Endodermal cell (in vitro differentiated cells): ENCODE measurements at regions not wholly inside any gene's neighbourhood (a gene's known extent, or its start where the extent isn't known, plus 50 kb on each side); places are given as distances from the start of the nearest gene placed in this dataset.

Experiments
- DNase-seq: peaks from one replicate; pipeline ENCODE4 v3.0.0-alpha.2; 2017
- H3K27ac ChIP-seq: 2 replicates; pipeline ENCODE4 v1.5.1; 2013; ENCODE audit warnings: mild to moderate bottlenecking, low read depth, low read length, moderate library complexity
- H3K27me3 ChIP-seq: 2 replicates; pipeline ENCODE4 v1.6.1; 2013; ENCODE audit warnings: mild to moderate bottlenecking, low read length, moderate library complexity; ENCODE audit not compliant: insufficient read depth, control insufficient read depth, poor library complexity, severe bottlenecking
- H3K36me3 ChIP-seq: 2 replicates; pipeline ENCODE4 v1.7.0; 2013; ENCODE audit warnings: mild to moderate bottlenecking, low read length, moderate library complexity; ENCODE audit not compliant: control insufficient read depth, insufficient read depth
- H3K4me1 ChIP-seq: one replicate; pipeline ENCODE4 v1.7.0; 2013; ENCODE audit warnings: low read length; ENCODE audit not compliant: control insufficient read depth, insufficient read depth
- H3K4me3 ChIP-seq: 2 replicates; pipeline ENCODE4 v1.5.1; 2013; ENCODE audit warnings: mild to moderate bottlenecking, low read length, moderate library complexity
- H3K9ac ChIP-seq: 2 replicates; pipeline ENCODE4 v1.6.1; 2013; ENCODE audit warnings: mild to moderate bottlenecking, low read length, moderate library complexity; ENCODE audit not compliant: poor library complexity, severe bottlenecking; ENCODE audit errors: extremely low read depth
- H3K9me3 ChIP-seq: 2 replicates; pipeline ENCODE4 v1.6.1; 2013; ENCODE audit warnings: mild to moderate bottlenecking, low read length, moderate library complexity; ENCODE audit not compliant: control insufficient read depth
- H3K27ac Mint-ChIP-seq: 2 replicates; pipeline ENCODE4 v1.8.0; 2020; ENCODE audit warnings: mixed read lengths
- H3K27me3 Mint-ChIP-seq: 2 replicates; pipeline ENCODE4 v1.8.0; 2021; ENCODE audit warnings: mild to moderate bottlenecking, mixed read lengths; ENCODE audit not compliant: insufficient read depth
- H3K36me3 Mint-ChIP-seq: 2 replicates; pipeline ENCODE4 v1.8.0; 2020; ENCODE audit warnings: low read depth, mixed read lengths
- H3K4me1 Mint-ChIP-seq: 2 replicates; pipeline ENCODE4 v1.8.0; 2020; ENCODE audit warnings: mixed read lengths
- H3K4me3 Mint-ChIP-seq: 2 replicates; pipeline ENCODE4 v1.8.0; 2020; ENCODE audit warnings: mild to moderate bottlenecking, moderate library complexity, mixed read lengths
- H3K9me3 Mint-ChIP-seq: 2 replicates; pipeline ENCODE4 v1.8.0; 2020; ENCODE audit warnings: mild to moderate bottlenecking, mixed read lengths
- WGBS, 2 experiments: methylation state at CpG; one replicate each; pipeline versions ENCODE4 v1.1.5 to v1.1.7; 2013; ENCODE audit warnings: missing lambda C conversion rate in 2 of 2, mixed read lengths in 1 of 2; ENCODE audit not compliant: insufficient coverage in 1 of 2, insufficient read length in 1 of 2; 5-methylcytosine and 5-hydroxymethylcytosine counted together
- TF ChIP-seq, protein P1 (sequence below): fragments of 200-600 bp; sonication (generic); conservative IDR thresholded peaks from 2 replicates; pipeline ENCODE4 v1.5.0; 2021; ENCODE audit warnings: antibody characterized with exemption, mild to moderate bottlenecking

DNA sequence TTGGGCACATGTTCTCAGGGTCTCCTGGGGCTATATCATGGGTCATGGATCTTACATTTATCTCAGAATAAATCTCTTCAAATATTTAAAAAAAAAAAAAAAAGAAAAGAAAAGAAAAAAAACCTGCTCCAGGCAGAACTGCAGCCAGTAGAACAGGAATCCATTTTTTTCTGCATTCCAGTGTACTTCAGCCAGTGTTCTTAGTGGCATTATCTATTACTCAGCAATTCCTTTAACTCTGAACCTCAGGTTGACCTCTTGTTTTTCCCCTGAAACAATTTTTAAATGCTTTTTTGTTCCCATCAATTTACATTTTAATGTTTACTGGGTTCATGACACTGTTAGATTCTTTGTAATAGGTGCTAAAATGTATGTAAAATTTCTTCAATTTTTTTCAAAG, 66.7 kb upstream of the STXBP6 start:
- H3K4me1 Mint-ChIP-seq, result no peaks in the 10 kb centered on the region
- H3K27ac Mint-ChIP-seq, result no peak overlapping the region

DNA sequence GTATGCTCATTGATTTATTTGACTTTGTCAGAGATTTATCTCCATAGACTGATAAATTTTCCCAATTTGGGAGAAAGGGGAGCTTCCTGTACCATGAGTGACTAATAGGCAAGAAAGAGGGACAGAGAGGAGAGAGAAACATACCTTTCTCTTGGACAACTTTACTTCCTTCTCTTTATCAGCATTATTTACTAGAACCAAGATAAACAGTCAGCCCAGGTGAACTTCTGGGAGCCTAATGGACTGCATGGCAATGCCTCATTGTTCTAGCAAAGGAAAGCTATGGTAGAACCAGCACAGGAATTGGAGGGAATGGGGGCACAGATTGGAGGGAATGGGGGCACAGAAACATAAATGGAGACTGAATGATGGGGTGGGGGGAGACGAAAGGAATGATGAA, 63.4 kb upstream of the STXBP6 start:
- no peak overlapping the region for H3K4me3 Mint-ChIP-seq
- no peak overlapping the region for H3K4me3 ChIP-seq
- no peaks in the 10 kb centered on the region for H3K36me3 ChIP-seq
- no peaks in the 10 kb centered on the region for H3K4me1 Mint-ChIP-seq
- H3K27me3 Mint-ChIP-seq, result peaks cover 3% of the 10 kb centered on the region
- H3K4me1 ChIP-seq, result no peaks in the 10 kb centered on the region
- TF ChIP-seq, protein P1, sequence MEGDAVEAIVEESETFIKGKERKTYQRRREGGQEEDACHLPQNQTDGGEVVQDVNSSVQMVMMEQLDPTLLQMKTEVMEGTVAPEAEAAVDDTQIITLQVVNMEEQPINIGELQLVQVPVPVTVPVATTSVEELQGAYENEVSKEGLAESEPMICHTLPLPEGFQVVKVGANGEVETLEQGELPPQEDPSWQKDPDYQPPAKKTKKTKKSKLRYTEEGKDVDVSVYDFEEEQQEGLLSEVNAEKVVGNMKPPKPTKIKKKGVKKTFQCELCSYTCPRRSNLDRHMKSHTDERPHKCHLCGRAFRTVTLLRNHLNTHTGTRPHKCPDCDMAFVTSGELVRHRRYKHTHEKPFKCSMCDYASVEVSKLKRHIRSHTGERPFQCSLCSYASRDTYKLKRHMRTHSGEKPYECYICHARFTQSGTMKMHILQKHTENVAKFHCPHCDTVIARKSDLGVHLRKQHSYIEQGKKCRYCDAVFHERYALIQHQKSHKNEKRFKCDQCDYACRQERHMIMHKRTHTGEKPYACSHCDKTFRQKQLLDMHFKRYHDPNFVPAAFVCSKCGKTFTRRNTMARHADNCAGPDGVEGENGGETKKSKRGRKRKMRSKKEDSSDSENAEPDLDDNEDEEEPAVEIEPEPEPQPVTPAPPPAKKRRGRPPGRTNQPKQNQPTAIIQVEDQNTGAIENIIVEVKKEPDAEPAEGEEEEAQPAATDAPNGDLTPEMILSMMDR, result no peak
- H3K27ac Mint-ChIP-seq, result no peak overlapping the region
- H3K27me3 ChIP-seq, result no peaks in the 10 kb centered on the region
- peaks cover 4% of the 10 kb centered on the region for H3K9me3 Mint-ChIP-seq
- H3K36me3 Mint-ChIP-seq, result no peaks in the 10 kb centered on the region
- DNase-seq, result no peak
- no peak overlapping the region for H3K9ac ChIP-seq
- H3K9me3 ChIP-seq, result no peaks in the 10 kb centered on the region
- 96 to 100% methylated on average over 1 of the region's 1 CpG for WGBS, 2 experiments
- H3K27ac ChIP-seq, result no peak overlapping the region

More for the DNA sequence above, 66.7 kb upstream of the STXBP6 start:
- Histone ChIP-seq H3K27me3 (no peaks in the 10 kb centered on the region), H3K9me3 (no peaks in the 10 kb centered on the region), H3K27ac (no peak overlapping the region), H3K4me3 (no peak overlapping the region), H3K36me3 (no peaks in the 10 kb centered on the region), H3K9ac (no peak overlapping the region), H3K4me1 (peaks cover 5% of the 10 kb centered on the region)
- H3K27me3 Mint-ChIP-seq, result peaks cover 3% of the 10 kb centered on the region
- TF ChIP-seq, protein P1, result no peak
- no peak overlapping the region for H3K4me3 Mint-ChIP-seq
- no peak for DNase-seq
- no peaks in the 10 kb centered on the region for H3K36me3 Mint-ChIP-seq
- H3K9me3 Mint-ChIP-seq, result peaks cover 4% of the 10 kb centered on the region

DNA sequence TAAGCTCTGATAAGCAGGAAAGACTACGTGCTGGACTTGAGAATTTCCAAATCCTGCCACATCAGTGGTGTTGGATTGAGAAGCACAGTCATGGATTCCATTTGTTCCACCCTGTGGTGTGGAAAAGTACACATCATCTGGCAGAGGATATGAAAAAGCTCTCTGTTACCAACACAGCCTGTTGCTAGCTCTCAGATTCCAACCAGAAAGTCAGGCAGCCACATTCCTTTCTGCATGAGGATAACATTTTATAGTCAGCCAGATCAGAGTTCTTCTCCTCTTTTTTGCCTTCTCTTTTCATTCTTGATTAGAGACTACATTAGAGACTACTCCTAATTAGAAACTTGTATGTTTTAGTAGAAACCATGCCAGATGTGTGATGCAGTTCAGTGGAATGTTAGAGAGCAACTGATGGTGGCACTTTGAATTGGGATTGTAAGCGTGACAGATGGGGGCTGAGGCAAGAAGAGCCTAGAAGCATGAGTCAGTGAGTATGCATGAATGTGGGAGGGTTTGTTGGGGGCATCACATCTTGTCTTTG, 61.2 kb upstream of the STXBP6 start:
- H3K27ac Mint-ChIP-seq, result no peak overlapping the region
- H3K4me3 ChIP-seq, result no peak overlapping the region

More for the DNA sequence above, 61.2 kb upstream of the STXBP6 start:
- no peak overlapping the region for H3K27ac ChIP-seq
- Mint-ChIP-seq H3K36me3 (no peaks in the 10 kb centered on the region), H3K4me3 (no peak overlapping the region), H3K4me1 (no peaks in the 10 kb centered on the region), H3K27me3 (peaks cover 3% of the 10 kb centered on the region), H3K9me3 (peaks cover 4% of the 10 kb centered on the region)
- H3K9ac ChIP-seq, result no peak overlapping the region
- H3K9me3 ChIP-seq, result no peaks in the 10 kb centered on the region
- TF ChIP-seq, protein P1, result no peak
- DNase-seq, result no peak
- 71 to 88% methylated on average over 1 to 2 of the region's 2 CpGs for WGBS, 2 experiments
- no peaks in the 10 kb centered on the region for H3K27me3 ChIP-seq
- no peaks in the 10 kb centered on the region for H3K36me3 ChIP-seq
- no peaks in the 10 kb centered on the region for H3K4me1 ChIP-seq
